ENCODE measurements at regions not wholly inside any gene's neighbourhood (a gene's known extent, or its start where the extent isn't known, plus 50 kb on each side); places are given as distances from the start of the nearest gene placed in this dataset.

GRCh38 chr2:16852651-16853050 is 187.0 kb upstream of the CYRIA start:
- TF ChIP-seq CTCF (IDR thresholded peaks at IDR 0.05) (no peak), EP300 (IDR thresholded peaks at IDR 0.05) (no peak), POLR2A (IDR thresholded peaks at IDR 0.05) (no peak)

All from sigmoid colon (tissue), 4 donors.